ENCODE measurements at regions not wholly inside any gene's neighbourhood (a gene's known extent, or its start where the extent isn't known, plus 50 kb on each side); places are given as distances from the start of the nearest gene placed in this dataset.

DNA sequence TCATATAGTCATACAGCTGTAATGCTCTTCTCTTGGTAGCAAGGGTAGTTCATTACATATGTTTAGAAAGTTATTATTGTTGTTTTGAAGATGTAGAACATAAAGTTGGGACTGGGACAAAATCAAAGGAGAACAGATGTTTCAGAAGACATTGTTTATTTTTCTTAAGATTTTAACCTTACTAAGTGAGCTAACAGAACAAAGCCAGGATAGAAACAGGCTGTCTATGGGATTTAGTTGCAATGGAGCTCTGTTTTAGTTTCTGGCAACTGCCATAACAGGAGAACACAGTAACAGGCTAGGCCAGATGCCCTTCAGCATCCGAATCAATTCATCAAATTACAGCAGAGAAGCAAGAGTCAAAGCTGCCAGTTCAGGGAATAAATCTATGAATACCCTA lies 382.4 kb downstream of the ARL4A start:
- H2AFZ ChIP-seq (ENCODE audit: low read depth, low read length) = no peak overlapping the region
- intact Hi-C loops (cut with micrococcal nuclease) = no loop called here
- no peak for FAIRE-seq
- no peaks in the 10 kb centered on the region for H3K27me3 ChIP-seq (ENCODE audit: control insufficient read depth in 2 of 2, insufficient read depth in 2 of 2, low read length in 2 of 2)
- H3K36me3 ChIP-seq (ENCODE audit: control insufficient read depth in 2 of 2, extremely low read depth in 1 of 2, insufficient read depth in 2 of 2, low read length in 2 of 2) = no peaks in the 10 kb centered on the region
- no peaks in the 10 kb centered on the region for H3K9me3 ChIP-seq (replicated peaks; ENCODE audit: control insufficient read depth, insufficient read depth, low read length)
- H3K4me1 ChIP-seq (ENCODE audit: control insufficient read depth, extremely low read depth, insufficient read depth, low read length) = no peaks in the 10 kb centered on the region
- no peak overlapping the region for H3K27ac ChIP-seq (ENCODE audit: insufficient read depth, low read depth, low read length)
- no peaks in the 10 kb centered on the region for H3K79me2 ChIP-seq (ENCODE audit: control insufficient read depth, insufficient read depth, low read length)
- POLR2A ChIA-PET = no interaction called here
- H3K9ac ChIP-seq (replicated peaks; ENCODE audit: extremely low read depth, insufficient read depth, low read length) = no peak overlapping the region
- H3K4me2 ChIP-seq (ENCODE audit: insufficient read depth, low read length) = no peak overlapping the region
- TF ChIP-seq FOS (IDR thresholded peaks at IDR 0.05; ENCODE audit: borderline replicate concordance, insufficient read depth, low read length) = no peak
- no peak for TF ChIP-seq EZH2 (IDR thresholded peaks at IDR 0.05; ENCODE audit: borderline replicate concordance, low read depth, low read length, severe bottlenecking)
- TF ChIP-seq MYC (IDR thresholded peaks at IDR 0.05; ENCODE audit: low read depth, low read length) = no peak
- TF ChIP-seq POLR2AphosphoS5 (IDR thresholded peaks at IDR 0.05; ENCODE audit: insufficient read depth, low read depth, low read length) = no peak
- no peak for TF ChIP-seq JUN (IDR thresholded peaks at IDR 0.05; ENCODE audit: borderline replicate concordance, insufficient read depth, insufficient read length, low read depth)
- TF ChIP-seq, protein P1, sequence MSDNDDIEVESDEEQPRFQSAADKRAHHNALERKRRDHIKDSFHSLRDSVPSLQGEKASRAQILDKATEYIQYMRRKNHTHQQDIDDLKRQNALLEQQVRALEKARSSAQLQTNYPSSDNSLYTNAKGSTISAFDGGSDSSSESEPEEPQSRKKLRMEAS (IDR thresholded peaks at IDR 0.05; ENCODE audit: insufficient read depth, insufficient read length) = no peak
- TF ChIP-seq, protein P2, sequence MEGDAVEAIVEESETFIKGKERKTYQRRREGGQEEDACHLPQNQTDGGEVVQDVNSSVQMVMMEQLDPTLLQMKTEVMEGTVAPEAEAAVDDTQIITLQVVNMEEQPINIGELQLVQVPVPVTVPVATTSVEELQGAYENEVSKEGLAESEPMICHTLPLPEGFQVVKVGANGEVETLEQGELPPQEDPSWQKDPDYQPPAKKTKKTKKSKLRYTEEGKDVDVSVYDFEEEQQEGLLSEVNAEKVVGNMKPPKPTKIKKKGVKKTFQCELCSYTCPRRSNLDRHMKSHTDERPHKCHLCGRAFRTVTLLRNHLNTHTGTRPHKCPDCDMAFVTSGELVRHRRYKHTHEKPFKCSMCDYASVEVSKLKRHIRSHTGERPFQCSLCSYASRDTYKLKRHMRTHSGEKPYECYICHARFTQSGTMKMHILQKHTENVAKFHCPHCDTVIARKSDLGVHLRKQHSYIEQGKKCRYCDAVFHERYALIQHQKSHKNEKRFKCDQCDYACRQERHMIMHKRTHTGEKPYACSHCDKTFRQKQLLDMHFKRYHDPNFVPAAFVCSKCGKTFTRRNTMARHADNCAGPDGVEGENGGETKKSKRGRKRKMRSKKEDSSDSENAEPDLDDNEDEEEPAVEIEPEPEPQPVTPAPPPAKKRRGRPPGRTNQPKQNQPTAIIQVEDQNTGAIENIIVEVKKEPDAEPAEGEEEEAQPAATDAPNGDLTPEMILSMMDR (IDR thresholded peaks at IDR 0.05; ENCODE audit: extremely low read depth in 1 of 2, insufficient read depth in 1 of 2, low read depth in 1 of 2, low read length in 2 of 2) = no peak
- no peak for TF ChIP-seq GATA2 (IDR thresholded peaks at IDR 0.05; ENCODE audit: insufficient read depth, insufficient read length, low read depth, low read length)
- TF ChIP-seq POLR2A (IDR thresholded peaks at IDR 0.05; ENCODE audit: low read depth, low read length) = no peak
- H3K4me3 ChIP-seq (replicated peaks in 1 of 3; ENCODE audit: insufficient read depth in 1 of 3, low read depth in 1 of 3, low read length in 3 of 3) = no peak overlapping the region
- no TSS peak for BruUV-seq (replicated peaks)
- dilution Hi-C loops (cut with MboI; ENCODE audit: extremely low pct_ligation_motif_present, low sequenced_read_pairs) = no loop called here
- DNase-seq (ENCODE audit: low read depth, low spot score) = no peak
- CTCF ChIA-PET = no interaction called here
- no peaks in the 10 kb centered on the region for H3K9me1 ChIP-seq (replicated peaks; ENCODE audit: control insufficient read depth, extremely low read depth, insufficient read depth, low read length)
- H4K20me1 ChIP-seq (replicated peaks; ENCODE audit: control insufficient read depth, extremely low read depth, insufficient read depth, low read length) = no peaks in the 10 kb centered on the region

All from endothelial cell of umbilical vein (primary cell).